Adipose tissue (tissue), 3 donors: ENCODE measurements at regions not wholly inside any gene's neighbourhood (a gene's known extent, or its start where the extent isn't known, plus 50 kb on each side); places are given as distances from the start of the nearest gene placed in this dataset.

Experiments used
- H3K27ac ChIP-seq: one replicate; pipeline ENCODE4 v1.5.1; 2013; ENCODE audit warnings: low read depth, low read length
- WGBS, 3 donors: extraction: QIAGEN DNeasy Blood & Tissue Kit; methylation state at CpG; one replicate each; pipeline ENCODE4 v1.1.7; 2013; 5-methylcytosine and 5-hydroxymethylcytosine counted together
- donor health status: healthy with polysubstance abuse.
- donor health status: Bipolar disorder and iron deficiency.
- donor health status: healthy.

DNA sequence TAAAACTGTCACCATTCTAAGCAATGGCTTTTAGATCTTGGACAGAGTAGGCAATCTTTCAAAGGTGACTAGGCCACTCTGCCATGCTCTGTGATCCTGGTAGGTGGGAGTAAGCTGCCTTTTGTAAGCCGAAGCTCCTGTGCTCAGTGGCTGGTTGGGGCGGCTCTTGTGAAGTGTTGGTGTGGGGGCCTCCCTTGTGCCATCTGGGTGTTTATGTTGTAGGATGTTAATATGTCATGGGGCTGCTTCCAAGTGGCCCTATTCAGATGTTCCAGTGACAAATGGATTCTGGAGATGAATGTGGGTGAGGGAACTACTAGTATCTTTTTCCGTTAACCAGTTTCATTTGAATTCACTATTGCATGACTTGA is 116.8 kb upstream of the SPRED2 start:
- 93 to 98% (median 96%) methylated on average over 3 of the region's 3 CpGs for WGBS, 3 donors
- no peak overlapping the region for H3K27ac ChIP-seq

DNA sequence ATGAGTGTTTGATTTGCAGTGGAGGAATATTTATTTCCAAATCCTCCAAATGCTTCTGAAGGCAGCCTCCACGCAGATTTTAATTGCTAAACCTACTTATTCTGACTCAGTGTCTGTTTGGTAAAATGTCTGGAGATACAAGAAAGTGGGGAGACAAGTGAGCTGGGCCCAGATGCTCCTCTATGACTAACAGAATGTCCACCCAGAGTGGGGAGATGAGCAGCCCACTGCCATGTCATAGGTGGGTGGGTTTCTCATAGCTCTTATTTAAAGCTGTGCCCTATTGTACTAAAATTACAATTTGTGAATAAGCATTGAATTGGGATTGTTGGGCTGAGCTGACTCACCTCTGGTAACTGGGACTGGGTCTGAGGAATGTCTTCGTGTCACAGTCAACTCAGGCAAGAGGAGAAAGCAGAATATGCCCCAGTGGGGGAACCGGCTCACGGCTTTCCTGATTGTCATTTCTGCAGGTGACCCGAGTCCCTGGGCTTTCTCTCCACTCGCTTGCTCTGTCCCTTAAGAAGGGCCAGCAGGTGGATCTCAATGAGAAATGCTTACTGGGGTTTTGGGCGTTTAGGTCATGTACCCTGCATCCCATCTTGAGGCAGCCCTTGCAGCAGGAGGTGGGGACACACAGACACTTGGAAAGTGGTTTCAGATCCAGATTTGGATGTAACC is 116.3 kb upstream of the SPRED2 start:
- WGBS, 3 donors = 88 to 97% (median 91%) methylated on average over 7 of the region's 7 CpGs
- H3K27ac ChIP-seq = no peak overlapping the region

DNA sequence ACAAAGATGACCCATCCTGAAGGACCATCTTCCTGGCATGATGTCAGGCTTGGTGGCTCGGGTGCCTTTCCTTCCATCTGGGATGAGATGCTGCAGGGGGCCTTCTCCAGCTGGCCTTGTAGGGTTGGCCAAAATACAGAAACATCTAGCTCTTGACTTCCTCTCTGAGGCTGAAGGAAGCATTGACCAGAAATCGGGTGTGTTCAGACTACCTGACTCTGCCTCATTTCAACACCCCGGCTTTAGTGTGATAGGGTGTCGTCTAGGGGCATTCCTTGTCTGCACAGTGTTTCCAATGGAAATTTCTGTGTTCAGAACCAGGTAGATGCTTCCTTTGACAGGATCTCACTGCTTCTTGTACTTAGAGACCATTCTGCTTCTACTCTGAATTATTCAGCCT is 115.7 kb upstream of the SPRED2 start:
- 80 to 95% (median 86%) methylated on average over 4 of the region's 4 CpGs for WGBS, 3 donors
- no peak overlapping the region for H3K27ac ChIP-seq

DNA sequence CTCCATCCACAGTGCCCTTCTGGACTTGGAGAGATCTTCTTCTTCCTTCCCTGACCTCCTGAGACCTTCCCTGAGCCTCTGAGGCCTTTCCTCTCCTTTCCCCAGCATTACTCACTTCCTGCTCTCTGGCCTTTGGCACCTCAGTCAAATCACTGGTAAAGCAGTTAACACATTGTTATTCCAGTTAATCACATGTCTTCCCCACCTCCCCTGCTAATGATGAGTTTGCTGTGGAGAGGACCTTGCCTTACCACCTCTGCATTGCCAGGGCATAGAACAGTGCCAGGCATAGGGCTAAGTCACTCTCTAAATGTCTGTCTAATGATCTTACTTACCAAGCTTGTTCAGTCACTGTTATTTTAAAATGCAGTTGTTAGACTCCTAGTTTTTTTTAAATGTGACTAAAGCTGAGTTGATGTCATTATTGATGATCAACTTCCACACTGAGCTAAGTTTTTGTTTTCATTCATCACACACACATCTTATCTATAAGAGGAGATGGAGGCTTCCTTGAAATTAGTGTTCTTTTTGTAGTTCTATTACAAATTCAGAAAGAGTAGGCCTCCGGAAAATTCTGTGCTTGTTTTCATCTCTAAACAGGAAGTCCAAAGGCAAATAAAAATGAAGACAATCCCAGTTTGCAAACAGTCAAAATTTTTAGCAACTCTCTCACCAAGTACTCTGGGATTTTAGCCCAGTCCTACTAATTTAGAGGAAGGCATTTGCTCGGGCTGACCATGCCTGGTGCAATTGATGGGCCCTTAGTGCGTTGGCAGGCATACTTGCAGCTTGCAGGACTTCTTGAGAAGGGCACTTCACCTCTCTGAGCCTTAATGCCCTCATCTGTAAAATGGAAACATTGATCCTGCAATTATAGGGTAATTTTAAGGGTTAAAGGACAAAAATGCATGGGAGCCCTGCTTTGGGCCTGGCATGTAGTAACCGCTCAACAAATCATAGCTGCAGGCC is 113.7 kb upstream of the SPRED2 start:
- WGBS, 3 donors = 59 to 83% (median 69%) methylated on average over 4 of the region's 4 CpGs
- H3K27ac ChIP-seq = peak overlapping the region; percentile 55

DNA sequence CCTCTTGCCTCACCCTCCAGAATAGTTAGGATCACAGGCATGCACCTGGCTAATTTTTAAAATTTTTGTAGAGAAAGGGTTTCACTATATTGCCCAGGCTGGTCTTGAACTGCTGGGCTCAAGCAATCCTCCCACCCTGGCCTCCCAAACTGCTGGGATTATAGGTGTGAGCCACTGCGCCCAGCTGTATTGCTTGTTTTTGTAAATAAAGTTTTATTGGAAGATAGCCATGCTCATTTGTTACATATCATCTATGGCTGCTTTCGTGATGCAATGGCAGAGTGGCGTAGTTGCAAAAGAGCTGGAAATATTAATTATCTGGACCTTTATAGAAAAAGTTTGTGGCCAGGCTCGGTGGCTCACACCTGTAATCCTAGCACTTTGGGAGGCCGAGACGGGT is 109.4 kb upstream of the SPRED2 start:
- 97 to 98% (median 97%) methylated on average over 6 of the region's 6 CpGs for WGBS, 3 donors
- H3K27ac ChIP-seq = no peak overlapping the region

DNA sequence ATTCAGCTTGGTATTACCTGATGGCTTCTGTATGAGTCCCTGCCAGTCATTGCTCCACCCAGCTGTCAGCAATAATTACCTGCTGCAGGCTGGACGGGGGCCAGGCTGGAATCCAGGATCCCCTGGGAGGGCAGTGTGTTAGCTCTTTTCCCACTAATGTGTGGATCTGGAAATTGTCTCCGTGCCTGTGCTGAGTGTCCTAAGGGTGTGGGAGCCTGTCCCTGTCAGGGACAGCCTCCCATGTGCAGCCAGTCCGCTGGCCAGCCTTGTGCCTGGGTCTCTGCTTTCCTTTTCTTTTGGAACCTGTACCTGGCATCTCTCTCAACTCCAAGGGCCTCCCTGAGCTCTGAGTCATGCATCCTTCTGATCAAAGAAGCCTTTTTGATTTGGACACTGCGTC is 107.2 kb upstream of the SPRED2 start:
- 65 to 77% (median 76%) methylated on average over 4 of the region's 4 CpGs for WGBS, 3 donors

DNA sequence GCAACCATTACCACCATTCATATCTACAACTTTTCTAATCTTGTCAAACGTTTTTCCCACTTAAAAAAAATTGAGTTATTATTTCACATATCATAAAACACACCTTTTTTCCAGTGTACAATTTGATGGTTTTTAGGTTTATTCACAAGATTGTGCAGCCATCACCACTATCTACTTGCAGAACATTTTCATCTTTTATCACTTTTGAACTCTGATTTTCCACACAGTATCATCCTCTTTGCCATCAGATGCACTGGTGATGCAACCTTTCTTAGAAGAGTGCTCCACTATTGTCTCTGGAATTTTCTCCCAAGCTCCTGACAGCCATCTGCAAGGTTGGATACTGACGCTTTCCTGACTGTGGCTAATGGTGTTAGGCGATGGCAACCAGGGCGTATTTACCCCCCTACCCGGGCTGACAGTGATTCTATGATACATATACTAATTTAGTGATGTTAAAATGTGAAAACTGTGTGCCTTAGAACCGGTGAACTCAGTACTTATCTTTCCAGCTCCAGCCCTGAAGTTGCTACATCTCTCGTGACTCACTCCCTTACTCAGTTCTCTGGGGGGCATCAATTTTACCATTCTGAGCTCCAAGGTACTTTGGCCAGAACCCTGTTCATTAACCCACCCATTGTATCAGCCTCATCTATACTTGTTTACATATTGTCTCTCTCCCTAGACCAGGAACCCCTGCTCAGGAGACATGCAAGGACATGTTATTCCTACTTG is 105.4 kb upstream of the SPRED2 start:
- no peak overlapping the region for H3K27ac ChIP-seq
- WGBS, 3 donors = 84 to 89% (median 85%) methylated on average over 7 of the region's 7 CpGs

More for the DNA sequence above, 107.2 kb upstream of the SPRED2 start:
- H3K27ac ChIP-seq = no peak overlapping the region

DNA sequence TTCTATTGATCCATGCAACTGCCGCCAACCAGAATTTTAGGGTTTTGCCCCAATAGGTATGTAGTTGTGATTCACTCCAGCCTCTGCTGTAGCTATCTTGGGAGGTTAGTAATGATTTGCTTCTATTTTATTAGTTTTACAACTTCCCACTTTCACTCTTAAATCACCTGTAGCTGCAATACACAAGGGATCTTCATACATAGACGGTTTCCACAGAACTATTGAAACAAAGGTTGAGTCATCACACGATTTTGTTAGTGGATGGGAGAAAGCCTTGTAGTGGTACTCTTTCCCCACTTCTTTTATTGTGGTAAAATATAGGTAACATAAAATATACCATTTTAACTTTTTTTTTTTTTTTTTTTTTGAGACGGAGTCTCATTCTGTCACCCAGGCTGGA is 104.2 kb upstream of the SPRED2 start:
- 85 to 95% (median 86%) methylated on average over 4 of the region's 4 CpGs for WGBS, 3 donors
- H3K27ac ChIP-seq = no peak overlapping the region

DNA sequence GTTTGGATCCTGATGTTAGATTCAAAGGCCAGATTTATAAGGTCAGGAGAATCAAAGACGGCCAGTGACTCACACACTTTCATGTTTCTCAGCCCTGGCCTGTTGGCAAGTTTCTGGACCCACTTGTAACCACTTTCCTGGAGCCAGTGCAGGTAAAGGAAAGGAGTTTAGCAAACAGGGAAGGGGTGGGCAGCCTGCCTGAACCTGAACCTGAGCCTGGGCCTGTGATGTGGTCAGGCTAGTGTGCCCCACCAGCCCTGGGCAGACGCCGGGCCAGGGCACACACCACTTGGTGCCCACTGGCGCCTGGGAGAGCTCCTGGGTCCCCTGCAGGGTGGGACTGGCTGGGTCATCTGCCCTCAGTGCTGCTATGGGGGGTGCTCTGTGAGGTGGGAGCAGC is 100.5 kb upstream of the SPRED2 start:
- no peak overlapping the region for H3K27ac ChIP-seq

DNA sequence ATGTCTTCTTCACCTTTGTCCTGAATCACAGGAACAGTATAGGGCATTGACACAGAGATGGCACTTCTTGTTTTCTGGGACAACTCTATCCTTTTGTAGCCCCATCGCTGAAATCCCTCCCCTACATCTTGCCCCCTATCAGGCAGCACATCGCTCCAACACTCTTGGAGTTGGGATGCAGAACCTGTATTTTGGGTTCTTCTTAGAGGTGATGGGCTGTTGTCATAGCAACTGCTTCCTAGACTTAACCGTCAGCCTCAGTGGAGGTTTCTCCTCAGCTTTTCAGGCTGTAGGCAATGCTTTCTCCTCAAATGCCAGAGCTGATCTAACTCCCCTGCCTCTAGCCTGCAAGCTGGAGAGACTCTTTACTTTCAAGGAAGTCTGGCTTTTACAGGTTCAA is 99.9 kb upstream of the SPRED2 start:
- H3K27ac ChIP-seq = no peak overlapping the region
- 95 to 97% (median 97%) methylated on average over 3 of the region's 3 CpGs for WGBS, 3 donors

More for the DNA sequence above, 100.5 kb upstream of the SPRED2 start:
- WGBS, 3 donors = 92 to 98% (median 94%) methylated on average over 4 of the region's 4 CpGs

DNA sequence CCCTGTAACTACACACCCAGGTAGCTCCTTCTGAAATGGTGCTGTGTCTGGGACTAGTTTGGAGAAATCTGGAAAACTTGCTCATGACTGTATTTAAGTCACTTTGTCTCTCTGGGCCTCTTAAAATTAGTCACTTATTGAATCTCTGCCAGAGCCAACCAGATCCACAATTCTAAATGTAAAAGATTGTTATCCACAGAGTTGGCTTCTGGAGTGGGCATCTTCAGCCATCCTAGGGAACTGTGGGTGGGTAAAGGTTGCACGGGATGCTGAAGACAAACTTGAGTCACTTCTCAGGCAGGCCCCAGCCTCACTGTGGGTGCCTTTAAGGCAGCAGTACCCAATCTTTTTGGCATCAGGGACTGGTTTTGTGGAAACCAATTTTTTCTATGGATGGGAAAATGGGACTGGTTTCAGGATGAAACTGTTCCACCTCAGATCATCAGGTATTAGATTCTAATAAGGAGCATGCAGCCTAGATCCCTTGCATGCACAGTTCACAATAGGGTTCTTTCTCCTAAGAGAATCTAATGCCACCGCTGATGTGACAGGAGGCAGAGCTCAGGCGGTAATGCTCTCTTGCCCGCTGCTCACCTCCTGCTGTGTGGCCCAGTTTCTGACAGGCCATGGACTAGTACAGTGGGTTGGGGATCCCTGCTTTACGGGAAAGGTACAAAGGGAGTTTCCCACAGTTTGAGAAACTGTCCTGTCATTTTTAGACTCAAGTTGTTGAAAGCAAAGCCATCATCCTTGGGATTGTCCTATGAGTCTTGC is 98.3 kb upstream of the SPRED2 start:
- H3K27ac ChIP-seq = no peak overlapping the region
- 88 to 95% (median 93%) methylated on average over 5 of the region's 5 CpGs for WGBS, 3 donors

DNA sequence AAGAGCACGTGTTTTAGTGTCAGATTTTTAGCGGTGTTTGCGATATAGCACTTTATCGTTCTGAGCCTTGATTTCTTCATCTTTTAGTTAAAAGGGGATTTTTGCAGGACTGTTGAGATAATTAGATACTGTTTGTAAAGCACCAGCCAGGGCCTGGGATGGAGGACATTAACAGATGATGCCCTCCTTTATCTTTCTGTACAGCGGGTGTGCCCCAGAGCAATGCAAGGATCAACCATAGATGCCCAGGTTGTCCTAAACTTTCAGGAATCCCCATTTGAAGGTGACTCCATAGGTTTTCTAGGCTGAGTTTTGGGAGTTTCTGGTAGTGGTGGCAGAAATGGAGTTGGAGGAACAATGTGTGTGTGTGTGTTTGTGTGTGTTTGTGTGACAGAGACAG is 97.0 kb upstream of the SPRED2 start:
- WGBS, 3 donors = 92 to 94% (median 93%) methylated on average over 5 of the region's 5 CpGs
- H3K27ac ChIP-seq = no peak overlapping the region

DNA sequence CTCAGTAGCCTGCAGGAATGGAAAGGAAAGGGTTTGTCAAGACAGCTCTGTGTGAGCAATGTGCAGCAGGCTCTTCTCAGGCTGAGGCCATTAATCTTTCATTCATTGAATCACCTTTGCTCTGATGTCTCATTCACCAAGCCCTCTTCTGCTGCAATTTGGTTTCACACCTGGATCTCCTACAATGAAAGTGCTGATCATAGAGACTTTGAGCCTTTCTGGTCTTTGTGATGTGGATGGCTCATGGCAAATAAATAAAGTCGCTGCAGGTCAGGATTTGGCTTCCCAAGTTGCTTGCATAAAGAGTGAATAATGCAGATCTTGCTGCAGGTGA is 95.8 kb upstream of the SPRED2 start:
- WGBS, 3 donors = 85 to 97% (median 92%) methylated on average over 1 of the region's 1 CpG
- H3K27ac ChIP-seq = no peak overlapping the region

DNA sequence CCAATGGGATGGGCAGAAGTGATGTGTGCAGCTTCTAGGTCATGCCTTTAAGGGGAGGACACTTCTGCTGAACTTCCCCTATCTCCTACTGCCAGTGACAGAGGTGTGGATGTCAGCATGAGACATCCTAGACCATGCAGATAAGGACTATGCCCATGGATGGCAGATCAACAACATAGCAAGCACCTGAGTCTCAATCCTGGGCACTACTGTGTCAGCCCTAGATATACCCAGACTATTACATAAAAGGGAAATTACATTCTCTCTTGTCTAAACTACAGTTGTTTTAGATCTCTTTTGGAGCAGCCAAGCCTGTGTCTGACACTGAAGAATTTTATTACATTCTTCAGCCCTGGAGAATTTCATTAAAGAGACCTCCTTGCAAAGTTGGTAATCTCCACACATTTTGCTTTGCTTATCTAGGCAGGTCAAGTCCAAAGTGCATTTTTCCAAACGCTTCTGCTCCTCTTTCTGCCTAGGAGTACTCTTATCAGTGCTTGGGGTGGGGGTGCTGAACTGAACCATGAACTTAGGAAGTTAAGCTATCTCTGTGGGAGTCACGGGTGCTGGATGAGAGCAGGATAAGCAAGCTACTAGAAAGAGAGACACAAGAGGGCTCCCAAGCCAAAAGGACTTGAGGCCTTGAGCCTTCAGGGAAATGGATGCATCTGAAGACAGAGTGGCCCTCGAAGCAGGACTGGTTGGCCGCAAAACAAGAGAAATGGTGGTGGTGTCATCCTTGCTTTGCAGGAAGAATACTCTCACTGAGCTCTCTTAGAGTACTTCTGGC is 95.2 kb upstream of the SPRED2 start:
- no peak overlapping the region for H3K27ac ChIP-seq
- 58 to 72% (median 65%) methylated on average over 4 of the region's 4 CpGs for WGBS, 3 donors

DNA sequence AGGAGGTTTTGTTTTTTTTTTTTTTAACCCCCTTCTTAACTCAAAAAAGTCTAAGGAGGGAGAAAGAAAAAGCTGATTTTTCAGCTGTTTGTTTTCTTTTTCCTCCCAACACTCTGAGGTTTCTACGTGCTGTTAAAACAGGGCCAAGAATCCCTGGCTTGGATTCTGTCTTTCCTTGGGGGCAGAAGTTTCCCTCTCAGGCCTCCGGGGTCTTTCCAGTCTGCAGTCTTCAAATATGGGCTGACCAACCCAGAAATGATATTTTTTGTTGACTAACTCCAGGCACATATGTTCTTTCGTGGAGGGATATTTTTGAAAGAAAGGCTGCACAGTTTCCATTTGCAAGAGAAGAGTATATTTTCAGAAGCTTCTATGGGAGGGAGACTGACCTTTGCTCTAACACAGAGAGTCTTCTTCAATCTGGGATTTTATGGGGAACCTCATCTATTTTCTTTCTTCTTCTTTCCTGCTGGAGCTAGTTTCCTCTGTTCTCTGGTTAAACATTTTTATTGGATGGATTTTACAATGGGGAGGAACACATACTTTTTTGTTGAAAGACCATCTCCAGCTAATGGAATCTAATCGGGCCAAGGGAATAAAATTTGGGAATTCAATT is 93.3 kb upstream of the SPRED2 start:
- no peak overlapping the region for H3K27ac ChIP-seq

DNA sequence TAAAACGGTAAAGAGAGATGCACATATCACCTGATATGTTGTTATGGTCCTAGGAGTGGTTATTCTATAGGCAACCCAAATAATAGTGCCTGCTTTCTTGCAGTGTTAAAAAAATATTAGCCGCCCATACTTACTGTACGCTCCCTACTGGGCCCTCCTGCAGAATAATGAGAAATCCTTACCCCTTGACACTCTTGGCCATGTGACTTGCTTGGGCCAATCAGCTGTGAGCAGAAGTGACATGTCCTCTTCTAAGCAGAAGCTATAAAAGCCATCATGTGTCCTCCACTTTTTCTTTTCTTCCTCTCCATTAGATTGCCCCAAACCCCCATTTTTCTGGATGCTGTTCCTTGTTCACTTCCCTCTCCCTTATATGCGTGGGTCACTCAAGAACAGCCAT is 90.5 kb upstream of the SPRED2 start:
- no peak overlapping the region for H3K27ac ChIP-seq
- WGBS, 3 donors = 91 to 98% (median 96%) methylated on average over 4 of the region's 4 CpGs

More for the DNA sequence above, 93.3 kb upstream of the SPRED2 start:
- WGBS, 3 donors = 56 to 77% (median 65%) methylated on average over 4 of the region's 4 CpGs

DNA sequence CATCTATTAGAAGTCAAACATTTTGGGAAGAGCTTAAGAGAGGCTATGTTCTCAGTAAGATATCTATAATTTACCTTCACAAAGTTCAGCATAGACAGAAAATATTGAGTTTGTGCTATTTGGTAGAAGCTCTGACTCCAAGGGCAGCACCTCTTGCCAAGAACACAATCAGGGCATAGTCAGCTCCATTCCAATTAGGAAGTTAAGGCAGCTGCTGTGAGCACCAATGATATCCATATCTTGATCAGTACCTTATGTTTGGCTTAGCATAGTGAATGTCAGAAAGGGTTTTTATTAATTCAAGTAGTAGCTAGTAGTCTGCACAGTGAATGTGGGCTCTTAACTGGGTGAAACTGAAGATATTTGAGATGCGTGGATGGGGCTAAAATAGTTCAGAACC is 86.4 kb upstream of the SPRED2 start:
- H3K27ac ChIP-seq = no peak overlapping the region
- 91 to 100% (median 92%) methylated on average over 1 of the region's 1 CpG for WGBS, 3 donors
